ENCODE measurements at regions not wholly inside any gene's neighbourhood (a gene's known extent, or its start where the extent isn't known, plus 50 kb on each side); places are given as distances from the start of the nearest gene placed in this dataset.

DNA sequence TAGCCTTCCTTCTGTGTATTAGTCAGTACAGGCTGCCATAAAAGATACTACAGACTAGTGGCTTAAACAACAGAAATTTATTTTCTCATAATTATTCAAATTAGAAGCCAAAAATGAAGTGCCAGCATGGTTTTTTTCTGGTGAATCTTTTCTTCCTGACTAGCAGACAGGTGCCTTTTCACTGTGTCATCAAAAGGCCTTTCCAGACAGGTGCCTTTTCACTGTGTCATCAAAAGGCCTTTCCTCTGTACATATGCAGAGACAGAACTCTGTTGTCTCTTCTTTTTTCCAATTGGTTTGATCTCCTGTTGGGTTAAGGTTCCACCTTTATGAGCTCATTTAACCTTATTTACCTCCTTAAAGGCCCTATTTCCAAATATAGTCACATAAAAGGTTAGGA, 599.9 kb downstream of the ISL1 start:
- no peaks in the 10 kb centered on the region for H3K9me3 ChIP-seq
- no peaks in the 10 kb centered on the region for H3K36me3 ChIP-seq
- no peak for DNase-seq
- no peak overlapping the region for H3K27ac ChIP-seq
- no peak overlapping the region for H3K4me3 ChIP-seq
- no peak for TF ChIP-seq POLR2AphosphoS5 (IDR thresholded peaks at IDR 0.05)
- TF ChIP-seq, protein P1, sequence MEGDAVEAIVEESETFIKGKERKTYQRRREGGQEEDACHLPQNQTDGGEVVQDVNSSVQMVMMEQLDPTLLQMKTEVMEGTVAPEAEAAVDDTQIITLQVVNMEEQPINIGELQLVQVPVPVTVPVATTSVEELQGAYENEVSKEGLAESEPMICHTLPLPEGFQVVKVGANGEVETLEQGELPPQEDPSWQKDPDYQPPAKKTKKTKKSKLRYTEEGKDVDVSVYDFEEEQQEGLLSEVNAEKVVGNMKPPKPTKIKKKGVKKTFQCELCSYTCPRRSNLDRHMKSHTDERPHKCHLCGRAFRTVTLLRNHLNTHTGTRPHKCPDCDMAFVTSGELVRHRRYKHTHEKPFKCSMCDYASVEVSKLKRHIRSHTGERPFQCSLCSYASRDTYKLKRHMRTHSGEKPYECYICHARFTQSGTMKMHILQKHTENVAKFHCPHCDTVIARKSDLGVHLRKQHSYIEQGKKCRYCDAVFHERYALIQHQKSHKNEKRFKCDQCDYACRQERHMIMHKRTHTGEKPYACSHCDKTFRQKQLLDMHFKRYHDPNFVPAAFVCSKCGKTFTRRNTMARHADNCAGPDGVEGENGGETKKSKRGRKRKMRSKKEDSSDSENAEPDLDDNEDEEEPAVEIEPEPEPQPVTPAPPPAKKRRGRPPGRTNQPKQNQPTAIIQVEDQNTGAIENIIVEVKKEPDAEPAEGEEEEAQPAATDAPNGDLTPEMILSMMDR (IDR thresholded peaks at IDR 0.05 in 8 of 11, conservative IDR thresholded peaks at IDR 0.05 in 3 of 11), result no peak
- no peak for TF ChIP-seq POLR2A (IDR thresholded peaks at IDR 0.05)
- intact Hi-C loops (cut with DNase I; ENCODE audit: low total_unique reads), result no loop called here
- no peaks in the 10 kb centered on the region for H3K27me3 ChIP-seq (replicated peaks in 1 of 7)
- no peaks in the 10 kb centered on the region for H3K4me1 ChIP-seq

DNA sequence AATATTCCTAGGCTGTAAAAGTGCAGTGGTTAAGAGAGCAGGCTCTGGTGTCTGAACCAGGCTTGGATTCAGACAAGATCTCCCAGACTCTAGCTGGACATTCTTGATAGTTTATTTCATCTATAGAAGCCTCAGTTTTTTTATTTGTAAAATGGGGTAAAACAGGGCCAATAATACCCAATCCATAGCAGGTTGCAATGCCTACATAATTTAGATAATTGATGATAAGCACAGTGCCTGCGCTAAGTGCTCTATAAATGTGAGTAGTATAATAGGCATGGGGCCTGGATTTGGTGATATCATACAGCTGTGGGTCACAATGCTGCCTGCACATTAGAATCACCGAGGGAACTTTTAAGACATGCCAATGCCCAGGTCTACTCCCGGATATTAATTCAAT, 603.5 kb downstream of the ISL1 start:
- Histone ChIP-seq H3K4me3 (no peak overlapping the region), H3K27ac (no peak overlapping the region), H3K4me1 (no peaks in the 10 kb centered on the region), H3K27me3 (replicated peaks in 1 of 7) (no peaks in the 10 kb centered on the region), H3K36me3 (no peaks in the 10 kb centered on the region), H3K9me3 (no peaks in the 10 kb centered on the region)
- WGBS, 5 donors, result 82 to 92% (median 90%) methylated on average over 3 of the region's 3 CpGs
- intact Hi-C loops (cut with DNase I; ENCODE audit: low total_unique reads), result no loop called here
- no peak for TF ChIP-seq POLR2A (IDR thresholded peaks at IDR 0.05)
- TF ChIP-seq POLR2AphosphoS5 (IDR thresholded peaks at IDR 0.05), result no peak
- TF ChIP-seq, protein P1 (IDR thresholded peaks at IDR 0.05 in 8 of 11, conservative IDR thresholded peaks at IDR 0.05 in 3 of 11), result no peak
- no peak for DNase-seq

DNA sequence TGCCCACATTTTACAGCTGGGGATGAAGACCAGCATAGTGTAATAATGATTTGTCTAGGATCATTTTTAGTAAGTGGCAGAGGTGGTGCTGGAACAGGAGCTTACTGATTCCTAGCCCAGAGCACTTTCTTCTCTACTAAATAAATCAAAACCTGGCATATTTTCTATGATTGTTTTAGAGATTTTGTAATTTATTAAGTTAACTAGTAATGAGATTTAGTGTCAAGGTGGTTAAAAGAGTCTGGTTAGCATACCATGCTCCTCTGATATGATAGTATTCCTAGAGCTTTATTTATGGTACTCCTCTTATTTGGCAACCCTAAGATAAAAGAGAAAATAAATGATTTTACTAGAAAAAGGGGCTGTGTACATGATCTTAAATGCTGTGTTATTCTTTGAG, 604.0 kb downstream of the ISL1 start:
- Histone ChIP-seq H3K27ac (no peak overlapping the region), H3K36me3 (no peaks in the 10 kb centered on the region), H3K27me3 (replicated peaks in 1 of 7) (no peaks in the 10 kb centered on the region), H3K4me3 (no peak overlapping the region), H3K4me1 (no peaks in the 10 kb centered on the region), H3K9me3 (no peaks in the 10 kb centered on the region)
- DNase-seq, result no peak
- TF ChIP-seq, protein P1 (IDR thresholded peaks at IDR 0.05 in 8 of 11, conservative IDR thresholded peaks at IDR 0.05 in 3 of 11), result no peak
- TF ChIP-seq POLR2AphosphoS5 (IDR thresholded peaks at IDR 0.05) (no peak), POLR2A (IDR thresholded peaks at IDR 0.05) (no peak)
- intact Hi-C loops (cut with DNase I; ENCODE audit: low total_unique reads), result no loop called here

DNA sequence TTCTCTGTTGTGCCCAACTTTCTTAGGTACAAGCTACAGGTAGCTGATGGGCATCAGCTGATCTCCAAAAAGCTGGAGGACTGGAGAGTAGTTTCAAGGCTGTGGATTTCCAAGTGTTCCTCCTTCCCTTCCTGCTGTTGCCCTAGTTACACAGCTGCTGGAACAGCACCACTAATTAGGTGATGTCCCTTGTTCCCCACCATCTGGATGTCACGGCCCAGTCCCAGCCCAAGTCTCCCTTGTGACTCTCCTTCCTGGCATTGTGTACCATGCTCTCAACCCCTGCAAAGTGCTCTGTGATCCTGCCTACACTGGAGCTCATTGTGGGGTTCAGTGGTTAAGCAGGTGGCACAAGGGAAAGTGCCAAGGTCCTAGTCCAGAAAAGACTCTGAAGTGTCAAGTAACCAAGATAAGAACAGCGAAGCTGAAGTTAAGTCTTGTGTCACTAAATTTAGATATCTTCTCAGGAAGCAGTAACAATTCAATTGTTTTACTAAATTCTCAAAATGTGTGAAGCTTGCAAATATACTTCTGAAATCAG, 604.5 kb downstream of the ISL1 start:
- Histone ChIP-seq H3K27me3 (replicated peaks in 1 of 7) (no peaks in the 10 kb centered on the region), H3K9me3 (no peaks in the 10 kb centered on the region), H3K4me1 (no peaks in the 10 kb centered on the region), H3K4me3 (no peak overlapping the region), H3K27ac (no peak overlapping the region), H3K36me3 (no peaks in the 10 kb centered on the region)
- TF ChIP-seq POLR2A (IDR thresholded peaks at IDR 0.05) (no peak), POLR2AphosphoS5 (IDR thresholded peaks at IDR 0.05) (no peak)
- TF ChIP-seq, protein P1 (IDR thresholded peaks at IDR 0.05 in 8 of 11, conservative IDR thresholded peaks at IDR 0.05 in 3 of 11), result no peak
- no peak for DNase-seq
- intact Hi-C loops (cut with DNase I; ENCODE audit: low total_unique reads), result no loop called here
- WGBS, 5 donors, result 43 to 84% (median 56%) methylated on average over 2 of the region's 2 CpGs
